ENCODE measurements at regions not wholly inside any gene's neighbourhood (a gene's known extent, or its start where the extent isn't known, plus 50 kb on each side); places are given as distances from the start of the nearest gene placed in this dataset.

DNA sequence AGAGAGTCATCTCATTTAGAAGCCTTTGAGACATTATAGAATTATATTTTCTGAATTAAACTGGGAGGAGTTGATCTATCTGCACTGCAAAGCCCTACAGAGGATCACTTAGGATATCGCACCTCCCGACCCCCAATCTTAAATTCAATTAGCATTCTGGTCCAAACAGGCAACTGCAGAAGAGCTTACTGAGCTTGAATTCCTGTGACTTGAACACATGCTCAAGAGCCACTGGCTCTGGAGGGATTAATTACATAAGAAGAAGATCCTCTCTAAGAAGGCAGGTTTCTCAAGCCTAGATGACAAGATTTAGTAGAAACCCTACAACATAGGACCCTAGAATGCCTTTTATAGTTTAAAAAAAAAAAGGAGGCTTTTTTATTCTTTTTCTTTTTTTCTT lies 548.9 kb downstream of the ARAP2 start (continued):
- no peak for TF ChIP-seq ZBTB33 (IDR thresholded peaks at IDR 0.05; ENCODE audit: extremely low read depth, insufficient replicate concordance, low read length)
- TF ChIP-seq YY1 (IDR thresholded peaks at IDR 0.05; ENCODE audit: extremely low read depth, insufficient replicate concordance, low read depth, low read length): no peak
- TF ChIP-seq FOSL1 (IDR thresholded peaks at IDR 0.05; ENCODE audit: low read depth): no peak
- TF ChIP-seq, protein P1, sequence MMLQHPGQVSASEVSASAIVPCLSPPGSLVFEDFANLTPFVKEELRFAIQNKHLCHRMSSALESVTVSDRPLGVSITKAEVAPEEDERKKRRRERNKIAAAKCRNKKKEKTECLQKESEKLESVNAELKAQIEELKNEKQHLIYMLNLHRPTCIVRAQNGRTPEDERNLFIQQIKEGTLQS (IDR thresholded peaks at IDR 0.05): no peak
- TF ChIP-seq POLR2AphosphoS5 (IDR thresholded peaks at IDR 0.05; ENCODE audit: low read depth, low read length): no peak
- no peak for TF ChIP-seq ZNF274 (IDR thresholded peaks at IDR 0.05; ENCODE audit: low read depth, low read length)

- H3K27me3 ChIP-seq (ENCODE audit: insufficient read depth, low read length): no peaks in the 10 kb centered on the region
- intact Hi-C loops (cut with micrococcal nuclease): no loop called here
- ATAC-seq (no peak), DNase-seq (ENCODE audit: low read depth, low spot score) (no peak)
- no peaks in the 10 kb centered on the region; a peak in 1 of 4 replicates for H3K9me3 ChIP-seq (ENCODE audit: control insufficient read depth in 1 of 2, insufficient read depth in 1 of 2, low read depth in 1 of 2, low read length in 2 of 2)
- no peaks in the 10 kb centered on the region for H3K36me3 ChIP-seq (ENCODE audit: control insufficient read depth in 1 of 2, insufficient read depth in 2 of 2, low read length in 2 of 2)
- H3K4me1 ChIP-seq (ENCODE audit: control insufficient read depth in 1 of 2, insufficient read depth in 2 of 2, low read length in 2 of 2): no peaks in the 10 kb centered on the region
- H3K4me3 ChIP-seq (replicated peaks in 1 of 2; ENCODE audit: low read depth in 1 of 2, low read length in 2 of 2): no peak overlapping the region
- no peaks in the 10 kb centered on the region for H3K9me2 ChIP-seq (ENCODE audit: insufficient read depth)
- TF ChIP-seq, protein P1 (IDR thresholded peaks at IDR 0.05): no peak
- TF ChIP-seq EGR1 (IDR thresholded peaks at IDR 0.05; ENCODE audit: low read depth): no peak
- TF ChIP-seq YY1 (IDR thresholded peaks at IDR 0.05; ENCODE audit: extremely low read depth, insufficient replicate concordance, low read depth, low read length): no peak
- no peak for TF ChIP-seq SP1 (IDR thresholded peaks at IDR 0.05; ENCODE audit: low read depth)
- no peak for TF ChIP-seq POLR2AphosphoS5 (IDR thresholded peaks at IDR 0.05; ENCODE audit: low read depth, low read length)
- H2AFZ ChIP-seq (ENCODE audit: low read depth, low read length, poor library complexity, severe bottlenecking): no peak overlapping the region
- BruUV-seq (replicated peaks): no TSS peak
- POLR2A ChIA-PET: no interaction called here
- CTCF ChIA-PET: no interaction called here
- H3K4me2 ChIP-seq (ENCODE audit: low read length): no peak overlapping the region
- RAD21 ChIA-PET (ENCODE audit: low non-redundant PET in 1 of 2, low total read pairs in 2 of 2, uncharacterized antibody in 2 of 2, unreplicated experiment in 2 of 2): no interaction called here
- no peaks in the 10 kb centered on the region for H4K20me1 ChIP-seq (ENCODE audit: insufficient read depth)
- H3K79me2 ChIP-seq (ENCODE audit: insufficient read depth, low read length): no peaks in the 10 kb centered on the region
- no peak overlapping the region for H3K9ac ChIP-seq (ENCODE audit: low read length)
- no peak overlapping the region for H3K27ac ChIP-seq (ENCODE audit: low read depth, low read length)
Observed at GRCh38 chr4:35697210-35697736, 547.0 kb downstream of the ARAP2 start.

Measured in HCT116 (cell line).